CD4-positive, alpha-beta T cell treated with Interleukin-2 at 100 ng/mL for 4 hours (primary cell): ENCODE measurements at regions not wholly inside any gene's neighbourhood (a gene's known extent, or its start where the extent isn't known, plus 50 kb on each side); places are given as distances from the start of the nearest gene placed in this dataset.

Source experiments
- DNase-seq: peaks from one replicate; pipeline ENCODE4 v3.0.0-alpha.2; 2020; ENCODE audit warnings: low spot score

DNA sequence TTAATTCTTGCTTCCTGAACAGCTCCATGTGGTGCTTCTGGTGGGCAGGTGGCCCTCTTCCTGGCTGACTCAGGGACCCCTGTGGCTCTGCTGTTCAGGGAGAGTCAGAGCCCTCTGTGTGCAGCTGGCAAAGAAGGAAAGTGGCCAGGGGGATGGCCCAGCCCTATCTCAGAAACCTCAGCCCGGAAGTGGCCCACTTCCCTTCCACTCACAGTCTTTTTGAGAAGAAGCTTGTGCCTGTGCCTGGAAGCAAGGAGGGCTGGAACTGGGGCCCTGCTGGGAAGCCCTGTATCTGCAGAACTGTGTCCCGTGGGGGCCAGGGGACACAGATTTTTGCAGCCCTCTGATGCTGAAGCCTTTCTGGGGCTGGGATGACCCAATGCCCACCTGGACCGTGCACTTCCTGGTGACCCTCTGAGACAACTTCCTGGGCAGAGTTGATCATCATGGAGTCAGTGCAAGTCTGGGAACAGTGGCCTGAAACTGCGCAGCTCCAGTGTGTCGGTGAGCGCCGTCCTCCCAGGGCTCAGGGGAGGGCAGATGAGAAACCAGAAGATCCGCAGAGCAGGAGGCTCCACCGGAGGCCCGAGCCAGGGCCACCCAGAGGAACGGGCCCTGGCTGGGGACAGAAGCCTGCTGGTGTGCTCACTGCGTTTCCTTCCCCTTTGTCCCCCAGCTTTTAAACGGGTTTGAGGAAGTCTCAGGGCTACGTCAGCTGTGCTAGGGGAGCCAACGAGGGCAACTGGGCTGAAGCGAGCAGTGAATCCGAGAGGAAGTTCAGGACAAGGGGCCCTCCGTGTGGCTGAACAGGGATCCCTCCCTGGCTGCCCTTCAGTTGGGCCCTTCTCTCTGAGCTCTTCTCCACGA, 217.4 kb upstream of the RTL1 start:
- no peak for DNase-seq

GRCh38 chr14:101121508-101122139, 218.1 kb upstream of the RTL1 start:
- DNase-seq = no peak

GRCh38 chr14:101122237-101123141, 219.0 kb upstream of the RTL1 start:
- DNase-seq = no peak

DNA sequence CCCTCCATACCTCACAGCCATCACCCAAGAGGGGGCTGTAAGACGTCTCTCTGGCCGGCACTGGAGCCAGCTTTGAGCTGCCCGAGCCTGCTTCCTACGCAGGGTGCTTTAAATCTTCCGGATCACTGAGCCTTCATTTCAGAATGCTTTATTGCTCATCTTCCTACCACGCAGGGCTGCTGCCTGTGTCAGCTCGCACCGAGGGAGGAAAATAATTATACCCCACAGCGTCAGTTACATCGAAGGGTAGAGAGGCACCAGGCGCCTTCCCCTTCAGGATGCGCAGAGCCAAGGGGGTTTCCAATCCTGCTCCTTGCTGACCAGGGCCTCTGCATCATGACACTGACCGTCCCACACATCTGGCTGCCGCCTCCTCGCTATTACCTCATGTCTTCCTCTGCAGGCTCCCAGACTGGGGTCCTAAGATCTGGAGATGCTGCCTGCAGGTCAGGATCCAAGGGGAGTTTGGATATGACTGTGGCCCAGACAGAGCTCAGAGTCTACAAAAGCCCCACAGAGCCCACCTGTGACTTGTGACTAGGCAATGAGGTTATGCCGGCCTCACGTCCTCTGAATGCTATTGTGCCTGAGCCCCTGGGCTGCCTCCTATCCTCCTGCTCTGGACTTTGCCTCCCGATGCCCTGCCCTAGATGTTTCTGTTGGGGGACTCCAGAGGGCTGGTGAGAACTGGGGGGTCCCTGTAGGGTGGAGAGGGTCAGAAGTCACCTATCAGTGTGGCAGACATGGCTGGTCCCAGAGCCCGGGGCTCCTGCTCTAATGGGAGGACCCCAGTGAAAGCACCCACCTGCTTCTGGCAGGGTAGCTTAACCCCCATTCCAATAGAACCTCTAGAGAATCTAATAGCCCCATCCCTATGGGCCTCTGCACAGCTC, 220.3 kb upstream of the RTL1 start:
- DNase-seq = no peak

DNA sequence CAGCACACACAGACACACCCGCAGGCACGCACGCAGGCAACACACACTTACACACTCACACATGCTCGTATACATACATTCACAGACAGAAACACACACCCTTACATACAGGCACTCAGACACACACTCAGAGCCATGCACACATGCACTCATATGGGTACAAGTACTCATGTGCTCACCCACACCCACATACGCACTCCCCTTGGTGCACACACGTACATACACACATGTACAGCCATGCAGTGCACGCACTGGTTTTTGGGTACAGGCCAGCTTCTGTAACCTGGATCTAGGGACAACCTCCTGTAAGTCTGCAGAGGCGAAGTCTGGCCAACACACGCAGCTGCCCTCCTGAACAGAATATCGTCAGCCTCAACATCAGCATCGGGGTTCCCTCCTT, 221.3 kb upstream of the RTL1 start:
- DNase-seq = no peak

- DNase-seq = no peak
Observed at GRCh38 chr14:101125313-101125712, 221.8 kb upstream of the RTL1 start.

GRCh38 chr14:101125719-101126651, 222.5 kb upstream of the RTL1 start:
- DNase-seq = no peak

- DNase-seq = no peak
Observed at GRCh38 chr14:101126731-101127130, 223.2 kb upstream of the RTL1 start.

DNA sequence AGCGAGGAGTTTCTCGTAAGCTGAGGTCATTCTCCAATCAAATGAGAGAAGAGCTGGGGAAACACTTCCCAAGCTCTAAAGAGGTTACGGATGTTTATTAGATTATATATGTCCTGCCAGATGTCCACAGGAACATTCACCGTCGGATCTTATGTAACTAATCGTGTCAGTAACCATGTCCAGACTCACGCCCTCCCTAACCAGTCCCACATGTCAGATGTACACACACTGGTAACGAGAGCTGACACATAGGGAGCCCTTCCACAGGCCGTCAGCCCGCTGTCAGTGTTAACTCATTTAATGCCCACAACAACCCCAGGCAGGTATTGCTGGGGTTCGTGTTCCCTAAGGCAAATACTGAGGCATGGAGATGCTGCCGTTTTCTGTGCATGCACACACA, 223.7 kb upstream of the RTL1 start:
- no peak for DNase-seq

GRCh38 chr14:101128478-101129321, 225.2 kb upstream of the RTL1 start:
- DNase-seq = no peak

- no peak for DNase-seq
Observed at GRCh38 chr14:101129521-101130167, 226.1 kb upstream of the RTL1 start.

DNA sequence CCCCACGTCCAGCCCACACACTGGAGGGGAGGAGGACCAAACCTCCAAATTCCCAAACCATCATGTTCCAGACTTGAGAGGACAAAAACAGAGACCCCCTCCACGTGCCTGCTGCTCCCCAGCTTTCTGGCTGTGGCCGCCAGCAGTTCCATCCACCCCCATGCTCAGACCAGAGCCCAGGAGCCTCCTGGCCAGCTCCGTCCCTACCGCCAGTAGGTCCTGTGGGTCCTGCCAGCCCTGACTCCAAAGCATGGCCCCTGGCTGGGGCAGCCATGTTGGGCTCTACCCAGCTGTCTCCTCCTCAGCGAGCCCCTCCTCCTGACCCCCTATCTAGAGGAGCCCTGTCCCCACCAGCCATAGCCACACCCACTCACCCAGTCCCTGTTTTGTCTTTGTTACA, 227.3 kb upstream of the RTL1 start:
- no peak for DNase-seq

DNA sequence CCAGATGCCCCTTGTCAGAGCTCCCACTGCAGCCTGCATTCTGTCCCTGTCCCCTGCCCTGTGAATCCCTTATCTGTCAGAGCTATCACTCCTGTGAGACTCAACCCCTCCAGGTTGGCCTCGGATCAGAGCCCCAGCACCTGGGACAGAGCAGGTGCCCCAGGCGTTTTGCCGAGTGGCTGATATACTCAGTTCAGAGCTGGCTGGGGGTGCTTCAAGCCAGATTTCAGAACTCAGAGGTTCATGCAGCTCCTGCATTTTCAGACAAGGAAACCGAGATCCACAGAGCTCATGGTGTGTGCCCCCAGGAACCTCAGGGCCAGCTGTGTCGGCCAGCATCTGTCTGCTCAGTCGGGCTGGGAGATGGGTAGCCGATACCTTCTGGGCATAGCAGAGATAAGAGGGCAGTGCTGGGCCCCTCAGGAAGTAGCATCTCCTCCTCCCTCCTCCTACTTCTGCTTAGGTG, 228.0 kb upstream of the RTL1 start:
- DNase-seq = no peak

- no peak for DNase-seq
Observed at GRCh38 chr14:101132051-101132571, 228.6 kb upstream of the RTL1 start.

- DNase-seq = no peak
Observed at GRCh38 chr14:101132588-101132987, 229.1 kb upstream of the RTL1 start.

DNA sequence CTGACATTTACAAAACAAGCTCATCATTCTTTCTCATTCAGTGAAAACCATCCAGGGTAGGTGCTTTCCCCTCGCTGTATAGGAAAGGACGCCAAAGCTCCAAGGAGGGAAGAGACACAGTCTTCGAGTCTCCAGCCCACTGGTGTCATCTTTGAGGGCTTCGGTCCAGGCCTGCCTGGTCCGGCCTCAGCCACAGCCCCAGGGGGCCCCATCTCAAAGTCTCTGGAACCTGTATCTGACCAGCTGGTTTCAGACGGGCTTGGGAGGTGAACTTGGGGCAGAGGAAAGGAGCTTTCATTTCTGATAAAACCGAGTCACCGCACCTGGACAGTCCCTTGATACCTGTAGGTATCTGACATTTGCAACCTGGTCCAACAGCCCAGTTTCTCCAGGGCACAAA, 229.5 kb upstream of the RTL1 start:
- DNase-seq = no peak

- no peak for DNase-seq
Observed at GRCh38 chr14:101134161-101134631, 230.7 kb upstream of the RTL1 start.

- DNase-seq = no peak
Observed at GRCh38 chr14:101134851-101135433, 231.4 kb upstream of the RTL1 start.
